Ishikawa (cell line): ENCODE measurements at regions not wholly inside any gene's neighbourhood (a gene's known extent, or its start where the extent isn't known, plus 50 kb on each side); places are given as distances from the start of the nearest gene placed in this dataset.

ENCODE experiments used
- CEBPB ChIP-seq: IDR thresholded peaks from 2 replicates; pipeline ENCODE4 v1.6.1; 2012
- CREB1 ChIP-seq: IDR thresholded peaks from 2 replicates; pipeline ENCODE4 v1.6.1; 2012; ENCODE audit warnings: low read depth
- FOXM1 ChIP-seq: IDR thresholded peaks from 2 replicates; pipeline ENCODE4 v1.6.1; 2012; ENCODE audit warnings: low read depth, borderline replicate concordance
- NFIC ChIP-seq: IDR thresholded peaks from 2 replicates; pipeline ENCODE4 v1.6.1; 2012
- RAD21 ChIP-seq: IDR thresholded peaks from 2 replicates; pipeline ENCODE4 v1.6.1; 2012; ENCODE audit warnings: low read depth
- TAF1 ChIP-seq: IDR thresholded peaks from 2 replicates; pipeline ENCODE4 v1.6.1; 2012; ENCODE audit warnings: low read depth, mild to moderate bottlenecking
- TCF12 ChIP-seq: IDR thresholded peaks from 2 replicates; pipeline ENCODE4 v1.6.1; 2012; ENCODE audit warnings: low read depth
- YY1 ChIP-seq: IDR thresholded peaks from 2 replicates; pipeline ENCODE4 v1.6.1; 2012; ENCODE audit warnings: low read depth
- TF ChIP-seq, protein P1 (sequence below): IDR thresholded peaks from 2 replicates; pipeline ENCODE4 v1.6.1; 2012; ENCODE audit warnings: low read depth, mild to moderate bottlenecking

DNA sequence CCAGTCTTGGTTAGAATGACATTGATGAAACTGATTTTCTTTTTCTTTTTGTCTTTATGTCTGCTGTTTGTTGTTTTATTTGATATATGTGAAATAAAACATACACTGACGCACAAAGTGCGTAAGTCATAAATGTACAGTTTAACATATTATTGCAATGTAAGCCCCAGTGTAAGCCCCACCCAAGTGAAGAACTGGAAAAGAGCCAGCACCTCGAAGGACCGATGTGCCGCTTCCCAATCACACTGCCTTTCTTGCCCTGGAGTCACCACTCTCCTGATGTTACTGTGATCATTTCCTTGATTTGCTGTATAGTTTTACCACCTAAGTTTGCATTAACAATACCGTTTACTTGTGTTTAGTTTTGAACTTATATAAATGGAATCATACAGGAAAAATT, 128.4 kb upstream of the LPP start:
- TF ChIP-seq YY1 (no peak), TAF1 (no peak), FOXM1 (no peak), RAD21 (no peak), CEBPB (no peak), NFIC (no peak), TCF12 (no peak), CREB1 (no peak)
- TF ChIP-seq, protein P1, sequence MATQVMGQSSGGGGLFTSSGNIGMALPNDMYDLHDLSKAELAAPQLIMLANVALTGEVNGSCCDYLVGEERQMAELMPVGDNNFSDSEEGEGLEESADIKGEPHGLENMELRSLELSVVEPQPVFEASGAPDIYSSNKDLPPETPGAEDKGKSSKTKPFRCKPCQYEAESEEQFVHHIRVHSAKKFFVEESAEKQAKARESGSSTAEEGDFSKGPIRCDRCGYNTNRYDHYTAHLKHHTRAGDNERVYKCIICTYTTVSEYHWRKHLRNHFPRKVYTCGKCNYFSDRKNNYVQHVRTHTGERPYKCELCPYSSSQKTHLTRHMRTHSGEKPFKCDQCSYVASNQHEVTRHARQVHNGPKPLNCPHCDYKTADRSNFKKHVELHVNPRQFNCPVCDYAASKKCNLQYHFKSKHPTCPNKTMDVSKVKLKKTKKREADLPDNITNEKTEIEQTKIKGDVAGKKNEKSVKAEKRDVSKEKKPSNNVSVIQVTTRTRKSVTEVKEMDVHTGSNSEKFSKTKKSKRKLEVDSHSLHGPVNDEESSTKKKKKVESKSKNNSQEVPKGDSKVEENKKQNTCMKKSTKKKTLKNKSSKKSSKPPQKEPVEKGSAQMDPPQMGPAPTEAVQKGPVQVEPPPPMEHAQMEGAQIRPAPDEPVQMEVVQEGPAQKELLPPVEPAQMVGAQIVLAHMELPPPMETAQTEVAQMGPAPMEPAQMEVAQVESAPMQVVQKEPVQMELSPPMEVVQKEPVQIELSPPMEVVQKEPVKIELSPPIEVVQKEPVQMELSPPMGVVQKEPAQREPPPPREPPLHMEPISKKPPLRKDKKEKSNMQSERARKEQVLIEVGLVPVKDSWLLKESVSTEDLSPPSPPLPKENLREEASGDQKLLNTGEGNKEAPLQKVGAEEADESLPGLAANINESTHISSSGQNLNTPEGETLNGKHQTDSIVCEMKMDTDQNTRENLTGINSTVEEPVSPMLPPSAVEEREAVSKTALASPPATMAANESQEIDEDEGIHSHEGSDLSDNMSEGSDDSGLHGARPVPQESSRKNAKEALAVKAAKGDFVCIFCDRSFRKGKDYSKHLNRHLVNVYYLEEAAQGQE, result no peak
